K562 (cell line): ENCODE measurements at regions not wholly inside any gene's neighbourhood (a gene's known extent, or its start where the extent isn't known, plus 50 kb on each side); places are given as distances from the start of the nearest gene placed in this dataset.

ENCODE experiments used
- BCL6 ChIP-seq: fragments of 250-450 bp; sonication (Bioruptor Pico); IDR thresholded peaks from 2 replicates; pipeline ENCODE4 v1.4.0; 2020
- CREBBP ChIP-seq: IDR thresholded peaks from one replicate; pipeline ENCODE4 v1.6.1; 2012; ENCODE audit warnings: low read depth, mild to moderate bottlenecking, control low read depth, inconsistent platforms, low read length
- FOXA3 ChIP-seq, 2 experiments: fragments of 450-650 bp in 1 of 2; sonication (generic) in 1 of 2; formaldehyde crosslinking; IDR thresholded peaks in 1 of 2; conservative IDR thresholded peaks in 1 of 2; 2 replicates each; pipeline versions ENCODE4 v1.4.0 to v1.8.0; 2020 to 2022; ENCODE audit warnings: mild to moderate bottlenecking in 2 of 2, missing genetic modification reagents in 1 of 2
- FUS ChIP-seq: fragments of 200-400 bp; formaldehyde crosslinking; optimal IDR thresholded peaks from 2 replicates; pipeline ENCODE3; 2017; ENCODE audit warnings: low read depth, low read length
- KDM4B ChIP-seq, 2 experiments: fragments of 450-650 bp in 1 of 2; sonication (generic) in 1 of 2; IDR thresholded peaks; 2 replicates each; pipeline ENCODE4 v1.6.1; 2016 to 2017; ENCODE audit warnings: borderline replicate concordance in 2 of 2, antibody characterized with exemption in 1 of 2, low read depth in 1 of 2, mild to moderate bottlenecking in 1 of 2
- KHSRP ChIP-seq: fragments of 450-650 bp; IDR thresholded peaks from 2 replicates; pipeline ENCODE4 v1.6.1; 2017
- LEF1 ChIP-seq: fragments of 450-650 bp; IDR thresholded peaks from 2 replicates; pipeline ENCODE4 v1.6.1; 2016; ENCODE audit warnings: mild to moderate bottlenecking
- MAFF ChIP-seq: IDR thresholded peaks from 2 replicates; pipeline ENCODE4 v1.6.1; 2012; ENCODE audit warnings: low read length, improper control_type of control experiment
- MTA2 ChIP-seq: fragments of 450-650 bp; IDR thresholded peaks from 2 replicates; pipeline ENCODE4 v1.6.1; 2016; ENCODE audit warnings: low read depth
- NCOA6 ChIP-seq: fragments of 450-650 bp; IDR thresholded peaks from 2 replicates; pipeline ENCODE4 v1.6.1; 2017; ENCODE audit warnings: mild to moderate bottlenecking
- OTX1 ChIP-seq: fragments of 450-650 bp; formaldehyde crosslinking; IDR thresholded peaks from 2 replicates; pipeline ENCODE4 v1.4.0; 2022; ENCODE audit warnings: mild to moderate bottlenecking
- POLR2G ChIP-seq: fragments of 200-400 bp; formaldehyde crosslinking; IDR thresholded peaks from 2 replicates; pipeline ENCODE4 v1.6.1; 2017; ENCODE audit warnings: low read depth, mild to moderate bottlenecking, antibody characterized with exemption, low read length, moderate library complexity
- PRMT5 ChIP-seq: sonication (generic); formaldehyde crosslinking; IDR thresholded peaks from 2 replicates; pipeline ENCODE4 v1.5.0; 2020; ENCODE audit warnings: missing genetic modification reagents
- RBM14 ChIP-seq: fragments of 200-400 bp; formaldehyde crosslinking; IDR thresholded peaks from 2 replicates; pipeline ENCODE4 v1.6.1; 2018; ENCODE audit warnings: low read depth, mild to moderate bottlenecking, low read length, moderate library complexity, borderline replicate concordance; ENCODE audit not compliant: insufficient read depth
- RBM25 ChIP-seq: fragments of 200-400 bp; formaldehyde crosslinking; IDR thresholded peaks from 2 replicates; pipeline ENCODE4 v1.6.1; 2018; ENCODE audit warnings: low read length, low read depth, moderate library complexity; ENCODE audit not compliant: severe bottlenecking
- SAFB ChIP-seq: fragments of 200-400 bp; formaldehyde crosslinking; IDR thresholded peaks from 2 replicates; pipeline ENCODE4 v1.6.1; 2017; ENCODE audit warnings: low read depth, low read length, borderline replicate concordance
- SIX5 ChIP-seq, 2 experiments: IDR thresholded peaks; 2 replicates each; pipeline ENCODE4 v1.6.1; 2011; ENCODE audit warnings: low read length in 2 of 2, borderline replicate concordance in 1 of 2, low read depth in 1 of 2, mild to moderate bottlenecking in 1 of 2, moderate library complexity in 1 of 2; ENCODE audit not compliant: insufficient read depth in 1 of 2
- TEAD4 ChIP-seq, 2 experiments: sonication (generic) in 1 of 2; formaldehyde crosslinking in 1 of 2; IDR thresholded peaks; 2 replicates each; pipeline versions ENCODE4 v1.6.1 to v1.8.0; 2012 to 2022; ENCODE audit warnings: borderline replicate concordance in 1 of 2, inconsistent platforms in 1 of 2, low read length in 1 of 2, mild to moderate bottlenecking in 1 of 2, missing genetic modification reagents in 1 of 2
- THRAP3 ChIP-seq: fragments of 450-650 bp; IDR thresholded peaks from 2 replicates; pipeline ENCODE4 v1.6.1; 2016; ENCODE audit warnings: mild to moderate bottlenecking, inconsistent platforms, borderline replicate concordance
- XRCC5 ChIP-seq: fragments of 200-400 bp; formaldehyde crosslinking; IDR thresholded peaks from 2 replicates; pipeline ENCODE4 v1.6.1; 2017; ENCODE audit warnings: low read depth, mild to moderate bottlenecking, low read length
- ZNF347 ChIP-seq: fragments of 450-650 bp; formaldehyde crosslinking; IDR thresholded peaks from 2 replicates; pipeline ENCODE4 v1.4.0; 2020; ENCODE audit warnings: low read depth, mild to moderate bottlenecking, moderate library complexity
- ZNF583 ChIP-seq: fragments of 250-450 bp; sonication (Bioruptor Pico); IDR thresholded peaks from 2 replicates; pipeline ENCODE4 v1.4.0; 2020
- ZNF717 ChIP-seq: fragments of 250-450 bp; sonication (Bioruptor Pico); IDR thresholded peaks from 2 replicates; pipeline ENCODE4 v1.5.0; 2021
- ZNF76 ChIP-seq: fragments of 250-450 bp; sonication (Bioruptor Pico); IDR thresholded peaks from 2 replicates; pipeline ENCODE4 v1.4.0; 2020; ENCODE audit warnings: mild to moderate bottlenecking, moderate library complexity, borderline replicate concordance
- ZNF830 ChIP-seq: fragments of 250-450 bp; sonication (Bioruptor Pico); IDR thresholded peaks from 2 replicates; pipeline ENCODE4 v1.5.0; 2021; ENCODE audit warnings: mild to moderate bottlenecking
- TF ChIP-seq, protein P1 (sequence below): fragments of 250-450 bp; sonication (Bioruptor Pico); IDR thresholded peaks from 2 replicates; pipeline ENCODE4 v1.8.0; 2022; ENCODE audit warnings: moderate library complexity, mild to moderate bottlenecking, inconsistent platforms
- TF ChIP-seq, protein P2 (sequence below): sonication (generic); IDR thresholded peaks from 2 replicates; pipeline ENCODE4 v1.6.1; 2016
- TF ChIP-seq, protein P3 (sequence below), 3 experiments: IDR thresholded peaks in 2 of 3; conservative IDR thresholded peaks in 1 of 3; 2 replicates each; pipeline ENCODE4 v1.5.1; 2011 to 2012; ENCODE audit warnings: low read length in 3 of 3, mild to moderate bottlenecking in 3 of 3, control low read depth in 2 of 3, improper control_type of control experiment in 1 of 3, inconsistent platforms in 1 of 3, low read depth in 1 of 3, mixed read lengths in 1 of 3, moderate library complexity in 1 of 3; ENCODE audit not compliant: insufficient read depth in 2 of 3

DNA sequence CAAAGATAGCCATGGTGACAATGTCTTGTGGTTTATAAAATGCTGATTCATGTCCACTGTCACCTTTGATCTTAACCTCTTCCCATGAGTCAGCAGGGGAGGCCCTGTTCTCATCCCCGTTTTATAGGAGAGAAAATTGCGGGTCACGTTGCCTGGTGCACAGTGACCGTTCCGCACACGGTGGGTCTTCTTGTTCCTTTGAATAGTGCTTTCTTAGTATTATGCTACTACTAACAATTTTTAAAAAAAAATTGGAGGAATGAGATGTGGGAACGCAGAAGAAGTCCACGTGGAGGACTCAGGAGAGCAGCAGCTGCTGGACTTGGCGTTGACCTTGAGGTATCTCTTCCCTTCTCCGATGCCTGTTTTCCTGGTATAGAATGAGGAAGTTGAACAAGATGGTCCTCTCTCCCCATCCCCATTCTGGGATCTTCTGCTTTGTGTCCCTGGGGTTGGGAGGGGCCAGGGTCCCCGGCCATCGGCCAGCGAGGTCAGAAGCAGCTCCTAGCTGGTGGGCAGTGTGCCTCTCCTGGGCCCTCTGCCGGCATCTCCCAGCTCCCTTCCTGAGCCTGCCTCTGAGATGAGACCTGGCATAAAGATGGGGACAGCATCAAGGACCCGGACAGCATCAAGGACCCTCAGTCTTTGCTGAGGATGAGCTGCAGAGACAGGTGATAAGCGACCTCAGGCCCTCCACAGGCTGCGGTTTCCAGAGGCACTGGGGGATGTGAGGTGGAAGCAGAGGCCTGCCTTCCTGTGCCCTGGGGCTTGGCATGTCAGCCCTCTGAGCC is 143.9 kb downstream of the C9orf50 start (continued):
- TF ChIP-seq SIX5 (IDR thresholded peaks at IDR 0.05; ENCODE audit: borderline replicate concordance in 1 of 2, insufficient read depth in 1 of 2, low read depth in 1 of 2, low read length in 2 of 2), result no peak
- TF ChIP-seq ZNF583, result no peak
- TF ChIP-seq MAFF, result peak; percentile 95
- TF ChIP-seq THRAP3, result no peak
- no peak for TF ChIP-seq POLR2G
- TF ChIP-seq ZNF347 (CRISPR knock-in tag), result no peak
- TF ChIP-seq FOXA3 (CRISPR knock-in tag; conservative IDR thresholded peaks at IDR 0.05 in 1 of 2, IDR thresholded peaks at IDR 0.05 in 1 of 2), result no peak
- no peak for TF ChIP-seq KHSRP
- no peak for TF ChIP-seq SAFB
- TF ChIP-seq OTX1 (CRISPR knock-in tag), result no peak
- TF ChIP-seq RBM14, result no peak
- TF ChIP-seq ZNF830 (CRISPR knock-in tag), result no peak
- no peak for TF ChIP-seq PRMT5 (CRISPR knock-in tag)
- no peak for TF ChIP-seq ZNF717 (CRISPR knock-in tag)
- TF ChIP-seq NCOA6, result no peak
- TF ChIP-seq TEAD4 (IDR thresholded peaks at IDR 0.05; ENCODE audit: low read length), result peak; percentile 50
- no peak for TF ChIP-seq TEAD4 (CRISPR knock-in tag; IDR thresholded peaks at IDR 0.05; ENCODE audit: borderline replicate concordance)
- no peak for TF ChIP-seq FUS
- TF ChIP-seq KDM4B (IDR thresholded peaks at IDR 0.05; ENCODE audit: borderline replicate concordance in 2 of 2, low read depth in 1 of 2), result no peak
- TF ChIP-seq ZNF76 (CRISPR knock-in tag), result no peak
- no peak for TF ChIP-seq BCL6 (CRISPR knock-in tag)
- TF ChIP-seq CREBBP, result no peak
- no peak for TF ChIP-seq RBM25
- TF ChIP-seq, protein P1, sequence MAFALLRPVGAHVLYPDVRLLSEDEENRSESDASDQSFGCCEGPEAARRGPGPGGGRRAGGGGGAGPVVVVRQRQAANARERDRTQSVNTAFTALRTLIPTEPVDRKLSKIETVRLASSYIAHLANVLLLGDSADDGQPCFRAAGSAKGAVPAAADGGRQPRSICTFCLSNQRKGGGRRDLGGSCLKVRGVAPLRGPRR (CRISPR knock-in tag), result no peak
- peak; percentile 95 for TF ChIP-seq LEF1
- TF ChIP-seq XRCC5, result no peak
- no peak for TF ChIP-seq MTA2
- TF ChIP-seq, protein P2, sequence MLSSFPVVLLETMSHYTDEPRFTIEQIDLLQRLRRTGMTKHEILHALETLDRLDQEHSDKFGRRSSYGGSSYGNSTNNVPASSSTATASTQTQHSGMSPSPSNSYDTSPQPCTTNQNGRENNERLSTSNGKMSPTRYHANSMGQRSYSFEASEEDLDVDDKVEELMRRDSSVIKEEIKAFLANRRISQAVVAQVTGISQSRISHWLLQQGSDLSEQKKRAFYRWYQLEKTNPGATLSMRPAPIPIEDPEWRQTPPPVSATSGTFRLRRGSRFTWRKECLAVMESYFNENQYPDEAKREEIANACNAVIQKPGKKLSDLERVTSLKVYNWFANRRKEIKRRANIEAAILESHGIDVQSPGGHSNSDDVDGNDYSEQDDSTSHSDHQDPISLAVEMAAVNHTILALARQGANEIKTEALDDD, result no peak
- TF ChIP-seq, protein P3, sequence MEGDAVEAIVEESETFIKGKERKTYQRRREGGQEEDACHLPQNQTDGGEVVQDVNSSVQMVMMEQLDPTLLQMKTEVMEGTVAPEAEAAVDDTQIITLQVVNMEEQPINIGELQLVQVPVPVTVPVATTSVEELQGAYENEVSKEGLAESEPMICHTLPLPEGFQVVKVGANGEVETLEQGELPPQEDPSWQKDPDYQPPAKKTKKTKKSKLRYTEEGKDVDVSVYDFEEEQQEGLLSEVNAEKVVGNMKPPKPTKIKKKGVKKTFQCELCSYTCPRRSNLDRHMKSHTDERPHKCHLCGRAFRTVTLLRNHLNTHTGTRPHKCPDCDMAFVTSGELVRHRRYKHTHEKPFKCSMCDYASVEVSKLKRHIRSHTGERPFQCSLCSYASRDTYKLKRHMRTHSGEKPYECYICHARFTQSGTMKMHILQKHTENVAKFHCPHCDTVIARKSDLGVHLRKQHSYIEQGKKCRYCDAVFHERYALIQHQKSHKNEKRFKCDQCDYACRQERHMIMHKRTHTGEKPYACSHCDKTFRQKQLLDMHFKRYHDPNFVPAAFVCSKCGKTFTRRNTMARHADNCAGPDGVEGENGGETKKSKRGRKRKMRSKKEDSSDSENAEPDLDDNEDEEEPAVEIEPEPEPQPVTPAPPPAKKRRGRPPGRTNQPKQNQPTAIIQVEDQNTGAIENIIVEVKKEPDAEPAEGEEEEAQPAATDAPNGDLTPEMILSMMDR (IDR thresholded peaks at IDR 0.05 in 2 of 3, conservative IDR thresholded peaks at IDR 0.05 in 1 of 3; ENCODE audit: insufficient read depth in 2 of 3, low read depth in 1 of 3, low read length in 3 of 3), result peak in 1 of 3 experiments; percentile 17; a peak in 1 of 6 replicates
